GM19463 (cell line): ENCODE measurements at regions not wholly inside any gene's neighbourhood (a gene's known extent, or its start where the extent isn't known, plus 50 kb on each side); places are given as distances from the start of the nearest gene placed in this dataset.

Source experiments
- ATAC-seq: cut with Tn5 transposase; IDR thresholded peaks from one replicate; pipeline ENCODE4 v1.9.1; 2021; ENCODE audit warnings: mild to moderate bottlenecking, moderate library complexity; ENCODE audit not compliant: unreplicated experiment

GRCh38 chr9:23522952-23523351 lies 303.1 kb downstream of the ELAVL2 start:
- ATAC-seq = no peak

- ATAC-seq = no peak
Measured at GRCh38 chr9:23524607-23525155, 301.4 kb downstream of the ELAVL2 start.

GRCh38 chr9:23526806-23527205 lies 299.2 kb downstream of the ELAVL2 start:
- no peak for ATAC-seq

GRCh38 chr9:23532282-23532681 lies 293.8 kb downstream of the ELAVL2 start:
- ATAC-seq = no peak

GRCh38 chr9:23537192-23538066 lies 288.6 kb downstream of the ELAVL2 start:
- no peak for ATAC-seq

GRCh38 chr9:23538067-23538402 lies 288.0 kb downstream of the ELAVL2 start:
- ATAC-seq = no peak

- ATAC-seq = no peak
Measured at GRCh38 chr9:23538461-23539003, 287.5 kb downstream of the ELAVL2 start.

GRCh38 chr9:23539311-23539710 lies 286.7 kb downstream of the ELAVL2 start:
- ATAC-seq = no peak

GRCh38 chr9:23541976-23542375 lies 284.1 kb downstream of the ELAVL2 start:
- no peak for ATAC-seq

GRCh38 chr9:23542438-23542837 lies 283.6 kb downstream of the ELAVL2 start:
- ATAC-seq = no peak

GRCh38 chr9:23542927-23543326 lies 283.1 kb downstream of the ELAVL2 start:
- no peak for ATAC-seq

- ATAC-seq = no peak
Measured at GRCh38 chr9:23543419-23543818, 282.6 kb downstream of the ELAVL2 start.

GRCh38 chr9:23545728-23546127 lies 280.3 kb downstream of the ELAVL2 start:
- no peak for ATAC-seq

- ATAC-seq = no peak
Measured at GRCh38 chr9:23551311-23551721, 274.7 kb downstream of the ELAVL2 start.

- no peak for ATAC-seq
Measured at GRCh38 chr9:23551929-23552707, 273.9 kb downstream of the ELAVL2 start.

- no peak for ATAC-seq
Measured at GRCh38 chr9:23552876-23553601, 273.0 kb downstream of the ELAVL2 start.

- ATAC-seq = no peak
Measured at GRCh38 chr9:23554686-23555085, 271.4 kb downstream of the ELAVL2 start.

GRCh38 chr9:23555851-23556250 lies 270.2 kb downstream of the ELAVL2 start:
- ATAC-seq = no peak

- no peak for ATAC-seq
Measured at GRCh38 chr9:23556459-23556858, 269.6 kb downstream of the ELAVL2 start.

GRCh38 chr9:23557689-23558088 lies 268.4 kb downstream of the ELAVL2 start:
- no peak for ATAC-seq

- ATAC-seq = no peak
Measured at GRCh38 chr9:23559522-23559921, 266.5 kb downstream of the ELAVL2 start.
